ENCODE measurements at regions not wholly inside any gene's neighbourhood (a gene's known extent, or its start where the extent isn't known, plus 50 kb on each side); places are given as distances from the start of the nearest gene placed in this dataset.

DNA sequence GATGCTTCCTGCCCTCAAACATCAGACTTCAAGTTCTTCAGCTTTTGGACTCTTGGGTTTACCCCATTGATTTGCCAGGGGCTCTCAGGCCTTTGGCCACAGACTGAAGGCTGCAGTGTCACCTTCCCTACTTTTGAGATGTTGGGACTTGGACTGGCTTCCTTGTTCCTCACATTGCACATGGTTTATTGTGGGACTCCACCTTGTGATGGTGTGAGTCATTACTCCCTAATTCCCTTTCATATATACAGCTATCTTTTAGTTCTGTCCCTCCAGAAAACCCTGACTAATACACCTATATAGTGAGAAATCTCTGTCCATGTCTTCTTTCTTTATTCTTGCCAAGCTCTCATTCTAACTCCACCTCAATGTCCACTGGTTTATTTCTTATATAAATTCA lies 736.9 kb upstream of the HS3ST1 start:
- DNase-seq: no peak
- Histone ChIP-seq H3K4me3 (no peak overlapping the region), H3K36me3 (no peaks in the 10 kb centered on the region), H3K4me1 (no peaks in the 10 kb centered on the region), H3K27ac (no peak overlapping the region), H3K9me3 (no peaks in the 10 kb centered on the region), H3K27me3 (no peaks in the 10 kb centered on the region), H3K9ac (ENCODE audit: low read depth in 2 of 2, low read length in 2 of 2) (no peak overlapping the region)
- intact Hi-C loops (cut with DNase I): no loop called here
- TF ChIP-seq, protein P1, sequence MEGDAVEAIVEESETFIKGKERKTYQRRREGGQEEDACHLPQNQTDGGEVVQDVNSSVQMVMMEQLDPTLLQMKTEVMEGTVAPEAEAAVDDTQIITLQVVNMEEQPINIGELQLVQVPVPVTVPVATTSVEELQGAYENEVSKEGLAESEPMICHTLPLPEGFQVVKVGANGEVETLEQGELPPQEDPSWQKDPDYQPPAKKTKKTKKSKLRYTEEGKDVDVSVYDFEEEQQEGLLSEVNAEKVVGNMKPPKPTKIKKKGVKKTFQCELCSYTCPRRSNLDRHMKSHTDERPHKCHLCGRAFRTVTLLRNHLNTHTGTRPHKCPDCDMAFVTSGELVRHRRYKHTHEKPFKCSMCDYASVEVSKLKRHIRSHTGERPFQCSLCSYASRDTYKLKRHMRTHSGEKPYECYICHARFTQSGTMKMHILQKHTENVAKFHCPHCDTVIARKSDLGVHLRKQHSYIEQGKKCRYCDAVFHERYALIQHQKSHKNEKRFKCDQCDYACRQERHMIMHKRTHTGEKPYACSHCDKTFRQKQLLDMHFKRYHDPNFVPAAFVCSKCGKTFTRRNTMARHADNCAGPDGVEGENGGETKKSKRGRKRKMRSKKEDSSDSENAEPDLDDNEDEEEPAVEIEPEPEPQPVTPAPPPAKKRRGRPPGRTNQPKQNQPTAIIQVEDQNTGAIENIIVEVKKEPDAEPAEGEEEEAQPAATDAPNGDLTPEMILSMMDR (IDR thresholded peaks at IDR 0.05): no peak

DNA sequence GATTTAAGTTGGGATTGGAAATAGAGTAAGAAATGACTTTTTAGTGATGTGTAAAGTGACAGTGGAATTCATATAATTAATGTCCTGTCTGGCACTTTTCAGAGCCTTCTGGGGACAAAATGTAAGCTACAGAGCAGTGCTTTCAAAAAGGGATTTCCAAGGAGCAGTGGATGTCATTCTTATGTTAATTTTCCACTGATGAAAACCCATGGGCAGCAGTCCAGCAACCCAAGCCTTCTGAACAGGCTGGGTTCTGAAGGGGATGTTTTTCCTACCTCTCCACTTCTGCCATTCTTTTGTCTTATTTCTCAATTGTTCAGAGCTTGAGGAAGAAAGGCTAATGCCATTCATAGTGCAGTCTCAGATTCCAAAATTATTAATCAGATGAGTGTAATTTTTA lies 717.6 kb upstream of the HS3ST1 start:
- no peak overlapping the region for H3K27ac ChIP-seq
- no peaks in the 10 kb centered on the region for H3K36me3 ChIP-seq
- no peak overlapping the region for H3K9ac ChIP-seq (ENCODE audit: low read depth in 2 of 2, low read length in 2 of 2)
- H3K9me3 ChIP-seq: no peaks in the 10 kb centered on the region
- H3K4me3 ChIP-seq: no peak overlapping the region
- no peaks in the 10 kb centered on the region for H3K27me3 ChIP-seq
- TF ChIP-seq, protein P1 (IDR thresholded peaks at IDR 0.05): no peak
- no peak for DNase-seq
- intact Hi-C loops (cut with DNase I): no loop called here
- H3K4me1 ChIP-seq: no peaks in the 10 kb centered on the region

DNA sequence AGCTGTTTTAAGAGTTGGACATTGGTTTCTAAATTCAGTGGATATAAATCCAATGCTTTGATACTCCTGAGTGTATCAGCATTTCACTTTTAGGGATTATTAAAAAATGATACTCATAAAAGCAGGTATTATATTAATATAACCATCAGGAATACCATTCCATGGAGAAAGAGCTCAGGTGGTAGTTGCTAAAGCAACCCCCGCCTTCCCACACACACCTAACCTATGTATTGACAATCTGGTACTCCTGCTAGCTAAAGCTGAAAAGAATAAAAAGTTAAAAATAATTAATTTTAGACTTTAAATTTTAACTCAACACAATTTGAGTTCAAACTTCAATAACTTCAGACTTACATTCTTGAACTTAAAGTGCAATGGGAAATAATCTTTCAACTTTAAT lies 717.1 kb upstream of the HS3ST1 start:
- no peak overlapping the region for H3K9ac ChIP-seq (ENCODE audit: low read depth in 2 of 2, low read length in 2 of 2)
- H3K36me3 ChIP-seq: no peaks in the 10 kb centered on the region
- H3K9me3 ChIP-seq: no peaks in the 10 kb centered on the region
- TF ChIP-seq, protein P1 (IDR thresholded peaks at IDR 0.05): no peak
- no peak overlapping the region for H3K4me3 ChIP-seq
- H3K4me1 ChIP-seq: no peaks in the 10 kb centered on the region
- no peak overlapping the region for H3K27ac ChIP-seq
- H3K27me3 ChIP-seq: no peaks in the 10 kb centered on the region
- no peak for DNase-seq
- intact Hi-C loops (cut with DNase I): no loop called here

DNA sequence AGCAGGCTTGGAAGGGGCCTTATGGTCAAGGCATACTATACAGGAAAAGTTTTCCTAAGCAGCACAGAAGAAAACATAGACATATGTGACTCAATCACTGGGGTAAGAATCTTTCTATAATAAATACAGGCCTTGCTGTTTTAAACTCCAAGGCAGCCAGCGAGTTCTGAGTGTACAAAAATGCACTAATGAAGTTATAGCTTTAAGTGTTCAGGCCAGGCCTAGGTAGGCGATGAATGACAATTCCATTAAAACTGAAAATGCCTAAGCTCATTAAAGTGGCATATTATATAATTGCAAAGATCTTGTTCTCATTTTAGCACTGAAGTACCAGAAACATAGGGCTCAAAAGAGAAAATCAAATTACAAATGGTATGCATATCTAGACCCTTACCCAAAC lies 716.4 kb upstream of the HS3ST1 start:
- no peaks in the 10 kb centered on the region for H3K9me3 ChIP-seq

DNA sequence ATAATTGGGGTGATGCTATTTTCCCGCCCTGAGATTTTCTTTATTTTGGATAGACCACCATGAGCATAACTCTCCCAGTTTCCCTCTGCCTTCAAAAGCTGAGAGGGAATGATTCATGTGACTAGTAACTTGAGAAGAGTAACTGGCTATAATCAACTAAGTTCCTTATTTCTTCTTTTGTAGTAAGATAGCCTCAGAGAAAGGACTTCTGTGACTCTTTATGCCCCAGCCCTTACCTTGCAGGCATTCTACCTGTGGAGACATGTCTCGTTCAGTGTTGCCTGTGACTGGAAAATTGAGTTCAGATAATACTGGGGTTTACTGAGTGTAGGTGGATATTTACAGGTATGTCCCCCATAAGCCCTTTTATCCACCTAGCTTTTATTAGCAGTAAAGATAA lies 715.4 kb upstream of the HS3ST1 start:
- no peak overlapping the region for H3K4me3 ChIP-seq
- H3K9ac ChIP-seq (ENCODE audit: low read depth in 2 of 2, low read length in 2 of 2): no peak overlapping the region
- no peak overlapping the region for H3K27ac ChIP-seq
- H3K36me3 ChIP-seq: no peaks in the 10 kb centered on the region
- TF ChIP-seq, protein P1 (IDR thresholded peaks at IDR 0.05): no peak
- no peaks in the 10 kb centered on the region for H3K27me3 ChIP-seq
- no peaks in the 10 kb centered on the region for H3K9me3 ChIP-seq
- H3K4me1 ChIP-seq: no peaks in the 10 kb centered on the region
- no peak for DNase-seq
- intact Hi-C loops (cut with DNase I): no loop called here

More for the DNA sequence above, 716.4 kb upstream of the HS3ST1 start:
- DNase-seq: no peak
- Histone ChIP-seq H3K4me3 (no peak overlapping the region), H3K4me1 (no peaks in the 10 kb centered on the region), H3K27me3 (no peaks in the 10 kb centered on the region), H3K27ac (no peak overlapping the region), H3K36me3 (no peaks in the 10 kb centered on the region), H3K9ac (ENCODE audit: low read depth in 2 of 2, low read length in 2 of 2) (no peak overlapping the region)
- TF ChIP-seq, protein P1 (IDR thresholded peaks at IDR 0.05): no peak
- intact Hi-C loops (cut with DNase I): no loop called here

DNA sequence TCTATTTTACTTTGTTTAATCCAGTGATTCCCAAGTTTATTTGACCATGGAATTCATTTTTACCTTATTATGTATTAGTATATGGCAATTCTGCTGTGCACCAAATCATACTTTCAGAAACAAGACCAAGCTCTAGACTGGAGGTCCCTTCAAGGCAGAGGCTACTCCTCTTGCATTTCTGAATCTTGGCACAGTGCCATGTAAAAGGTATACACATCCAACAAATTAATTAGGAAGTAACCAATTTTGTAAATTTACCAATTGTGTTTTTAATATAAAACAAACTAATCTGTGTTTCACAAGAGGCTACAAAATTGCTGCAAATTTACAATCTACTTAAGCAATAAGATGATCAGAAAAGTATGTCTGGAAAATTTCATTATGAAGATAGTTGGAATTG lies 712.2 kb upstream of the HS3ST1 start:
- Histone ChIP-seq H3K27ac (no peak overlapping the region), H3K4me3 (no peak overlapping the region), H3K36me3 (no peaks in the 10 kb centered on the region), H3K27me3 (no peaks in the 10 kb centered on the region), H3K9me3 (no peaks in the 10 kb centered on the region), H3K9ac (ENCODE audit: low read depth in 2 of 2, low read length in 2 of 2) (no peak overlapping the region), H3K4me1 (no peaks in the 10 kb centered on the region)
- TF ChIP-seq, protein P1 (IDR thresholded peaks at IDR 0.05): no peak
- DNase-seq: no peak
- intact Hi-C loops (cut with DNase I): no loop called here

Measured in colonic mucosa (tissue), 4 donors.